ENCODE measurements at regions not wholly inside any gene's neighbourhood (a gene's known extent, or its start where the extent isn't known, plus 50 kb on each side); places are given as distances from the start of the nearest gene placed in this dataset.

DNA sequence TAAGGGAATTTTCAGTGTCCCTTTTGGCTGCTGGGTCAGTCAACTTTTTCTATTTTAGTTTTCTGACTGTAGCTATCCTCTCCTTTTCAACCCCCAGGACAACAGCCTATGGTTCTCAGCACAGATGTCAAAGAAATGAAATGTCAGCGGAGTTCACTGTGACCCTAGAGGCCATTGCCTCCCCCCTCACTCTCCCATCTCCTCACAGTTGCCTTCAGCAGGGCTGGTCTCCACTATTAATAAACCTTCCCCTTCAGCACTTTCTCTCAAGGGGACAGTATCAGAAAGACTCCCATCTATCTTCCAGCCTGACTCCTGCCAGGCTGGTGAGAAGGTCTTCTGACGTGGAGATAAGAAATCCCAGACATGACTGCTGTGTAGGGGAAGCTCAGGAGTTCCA, 137.1 kb upstream of the WSCD2 start:
- Mint-ChIP-seq H3K27ac (no peak overlapping the region), H3K4me1 (ENCODE audit: low read depth) (no peaks in the 10 kb centered on the region), H3K36me3 (ENCODE audit: low read depth) (no peaks in the 10 kb centered on the region), H3K27me3 (ENCODE audit: low read depth) (peaks cover 11% of the 10 kb centered on the region), H3K4me3 (no peak overlapping the region), H3K9me3 (no peaks in the 10 kb centered on the region)
- CTCF ChIA-PET = interaction anchor here (0.6 to 0.7 kb wide), 2 partner anchors 114 to 284 kb away, joined by 3 to 4 read pairs; no protein-coding TSS in a partner anchor
- intact Hi-C loops (cut with micrococcal nuclease) = loop anchor here (5.0 kb wide), 1 partner anchor 625 kb away; no protein-coding TSS in a partner anchor
- no peak for DNase-seq

DNA sequence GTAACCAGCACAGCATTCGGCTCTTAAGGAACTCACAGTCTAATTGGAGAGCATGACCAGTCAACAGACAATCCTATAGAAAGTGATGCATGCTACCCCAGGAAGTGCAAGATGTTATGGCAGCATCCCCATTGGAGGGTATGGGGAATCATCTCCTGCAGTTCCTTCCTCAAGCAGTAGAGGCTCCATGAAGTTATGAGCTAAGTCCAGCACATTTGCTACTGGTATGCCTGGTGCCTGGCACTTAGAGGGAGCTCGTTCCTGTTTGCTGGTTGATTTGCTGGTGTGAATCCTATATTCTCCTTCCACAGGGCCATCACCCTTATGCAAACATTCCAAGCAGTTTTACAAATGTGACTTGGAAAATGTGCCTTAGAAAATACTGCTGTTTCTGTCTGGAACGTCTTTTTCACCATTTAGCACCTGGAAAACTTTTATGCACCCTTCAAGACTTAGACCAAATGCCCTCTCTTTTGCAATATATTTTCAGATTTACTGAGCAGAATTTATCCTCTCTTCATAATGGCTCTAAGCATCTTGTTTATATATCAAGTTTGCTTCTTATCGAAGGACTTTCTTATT, 136.1 kb upstream of the WSCD2 start:
- intact Hi-C loops (cut with micrococcal nuclease) = loop anchor here (5.0 kb wide), 1 partner anchor 624 kb away; no protein-coding TSS in a partner anchor
- Mint-ChIP-seq H3K4me1 (ENCODE audit: low read depth) (no peaks in the 10 kb centered on the region), H3K27ac (no peak overlapping the region), H3K9me3 (no peaks in the 10 kb centered on the region), H3K27me3 (ENCODE audit: low read depth) (peaks cover 20% of the 10 kb centered on the region), H3K4me3 (no peak overlapping the region), H3K36me3 (ENCODE audit: low read depth) (no peaks in the 10 kb centered on the region)
- no peak for DNase-seq
- CTCF ChIA-PET = interaction anchor here (0.5 to 1.5 kb wide), 7 partner anchors 8 to 202 kb away, joined by 3 to 4 read pairs (median 3); no protein-coding TSS in a partner anchor

DNA sequence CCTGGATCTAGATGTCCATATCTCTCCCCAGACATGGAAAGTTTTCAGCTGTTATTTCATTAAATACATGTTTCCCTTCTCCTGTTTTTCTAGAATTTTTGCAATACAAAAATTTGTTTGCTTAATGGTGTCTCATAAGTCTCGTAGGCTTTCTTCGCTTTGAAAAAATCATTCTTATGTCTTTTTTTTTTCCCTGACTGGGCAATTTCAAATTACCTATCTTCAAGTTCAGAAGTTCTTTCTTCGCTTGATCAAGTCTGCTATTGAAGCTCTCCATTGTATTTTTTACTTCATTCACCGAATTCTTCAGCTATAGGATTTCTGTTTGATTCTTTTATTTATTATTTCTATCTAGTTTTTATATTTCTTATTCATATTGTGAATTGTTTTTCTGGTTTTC, 130.2 kb upstream of the WSCD2 start:
- CTCF ChIA-PET = no interaction called here
- Mint-ChIP-seq H3K36me3 (ENCODE audit: low read depth) (no peaks in the 10 kb centered on the region), H3K27ac (no peak overlapping the region), H3K4me3 (no peak overlapping the region), H3K4me1 (ENCODE audit: low read depth) (no peaks in the 10 kb centered on the region), H3K9me3 (no peaks in the 10 kb centered on the region), H3K27me3 (ENCODE audit: low read depth) (peaks cover 19% of the 10 kb centered on the region)
- intact Hi-C loops (cut with micrococcal nuclease) = no loop called here
- DNase-seq = no peak

DNA sequence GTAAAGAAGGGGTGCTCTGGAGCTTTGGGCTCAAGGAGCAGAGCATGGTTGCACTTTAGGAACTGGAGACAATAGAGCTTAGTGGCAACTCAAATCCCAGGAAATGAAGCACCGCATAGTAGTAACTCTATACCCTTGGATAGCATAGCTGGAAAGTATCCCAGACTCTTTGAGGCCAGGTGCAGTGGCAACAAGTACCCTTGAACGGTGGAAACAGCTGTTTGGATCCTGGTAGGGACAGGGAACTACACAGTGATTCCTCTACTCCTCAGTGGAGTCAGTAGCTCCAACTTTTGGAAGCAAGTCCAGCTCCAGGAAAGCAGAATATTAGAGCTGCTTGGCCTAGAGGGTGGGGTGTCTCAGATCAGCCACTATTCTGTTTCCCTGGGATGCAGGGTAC, 129.0 kb upstream of the WSCD2 start:
- no peak overlapping the region for H3K4me3 Mint-ChIP-seq
- peaks cover 20% of the 10 kb centered on the region for H3K27me3 Mint-ChIP-seq (ENCODE audit: low read depth)
- no peak overlapping the region for H3K27ac Mint-ChIP-seq
- H3K9me3 Mint-ChIP-seq = no peaks in the 10 kb centered on the region
- no peaks in the 10 kb centered on the region for H3K36me3 Mint-ChIP-seq (ENCODE audit: low read depth)
- H3K4me1 Mint-ChIP-seq (ENCODE audit: low read depth) = no peaks in the 10 kb centered on the region
- intact Hi-C loops (cut with micrococcal nuclease) = no loop called here
- CTCF ChIA-PET = no interaction called here
- no peak for DNase-seq

DNA sequence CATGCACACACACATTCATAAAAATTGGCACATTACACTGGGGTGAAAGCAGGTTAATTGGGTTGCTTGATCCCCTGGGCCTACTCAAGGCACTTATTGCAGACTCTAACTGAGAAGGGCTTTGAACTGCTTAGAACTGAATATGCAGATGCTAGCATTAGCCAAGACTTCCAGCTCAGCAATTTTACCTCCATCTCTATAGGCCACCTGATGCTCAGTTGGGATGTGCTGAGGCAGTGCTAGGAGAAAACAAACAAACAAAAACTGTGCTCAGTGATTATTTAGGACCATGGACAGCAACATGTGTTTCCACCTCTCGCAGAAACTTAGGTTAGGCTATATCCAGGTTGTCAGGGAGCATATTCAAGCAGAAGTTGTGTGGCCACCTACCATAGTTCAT, 124.8 kb upstream of the WSCD2 start:
- H3K27ac Mint-ChIP-seq = no peak overlapping the region
- intact Hi-C loops (cut with micrococcal nuclease) = no loop called here
- CTCF ChIA-PET = no interaction called here
- no peaks in the 10 kb centered on the region for H3K4me1 Mint-ChIP-seq (ENCODE audit: low read depth)
- no peak for DNase-seq
- H3K36me3 Mint-ChIP-seq (ENCODE audit: low read depth) = no peaks in the 10 kb centered on the region
- H3K9me3 Mint-ChIP-seq = no peaks in the 10 kb centered on the region
- H3K4me3 Mint-ChIP-seq = no peak overlapping the region
- H3K27me3 Mint-ChIP-seq (ENCODE audit: low read depth) = peaks cover 21% of the 10 kb centered on the region

DNA sequence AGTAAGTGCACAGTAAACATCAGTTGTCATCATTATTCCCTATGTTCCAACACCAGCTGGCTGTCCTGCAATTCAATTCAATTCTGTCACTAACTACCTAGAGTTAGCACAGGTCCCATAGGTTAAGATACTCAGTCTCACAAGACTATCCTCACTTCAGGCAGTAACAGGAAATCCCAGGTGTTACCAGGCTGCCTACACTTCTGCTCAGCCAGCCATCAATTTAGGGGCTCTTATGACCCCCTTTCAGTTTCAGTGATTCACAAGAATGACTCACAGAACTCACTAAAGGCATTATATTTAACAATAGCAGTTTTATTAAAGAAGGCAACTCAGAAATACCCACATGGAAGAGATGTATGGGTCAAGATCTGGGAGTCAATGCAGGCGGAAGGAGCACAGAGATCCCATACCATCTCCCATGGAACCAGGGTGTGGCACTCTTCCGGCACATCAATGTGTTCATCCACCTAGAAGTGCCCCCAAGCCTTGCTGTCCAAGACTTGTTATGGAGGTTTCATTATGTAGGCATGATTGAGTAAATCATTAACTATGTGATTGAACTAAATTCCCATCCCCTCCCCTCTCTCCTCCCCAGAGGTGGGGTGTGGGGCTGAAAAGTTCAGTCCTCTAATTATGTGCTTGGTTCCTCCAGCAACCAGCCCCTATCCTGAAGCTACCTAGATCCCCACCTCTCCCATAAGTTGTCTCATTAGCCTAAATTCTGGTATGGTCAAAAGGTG, 120.8 kb upstream of the WSCD2 start:
- no peak for DNase-seq
- CTCF ChIA-PET = no interaction called here
- H3K4me1 Mint-ChIP-seq (ENCODE audit: low read depth) = no peaks in the 10 kb centered on the region
- intact Hi-C loops (cut with micrococcal nuclease) = no loop called here
- peaks cover 16% of the 10 kb centered on the region for H3K27me3 Mint-ChIP-seq (ENCODE audit: low read depth)
- no peaks in the 10 kb centered on the region for H3K9me3 Mint-ChIP-seq
- H3K27ac Mint-ChIP-seq = no peak overlapping the region
- no peak overlapping the region for H3K4me3 Mint-ChIP-seq
- H3K36me3 Mint-ChIP-seq (ENCODE audit: low read depth) = no peaks in the 10 kb centered on the region

DNA sequence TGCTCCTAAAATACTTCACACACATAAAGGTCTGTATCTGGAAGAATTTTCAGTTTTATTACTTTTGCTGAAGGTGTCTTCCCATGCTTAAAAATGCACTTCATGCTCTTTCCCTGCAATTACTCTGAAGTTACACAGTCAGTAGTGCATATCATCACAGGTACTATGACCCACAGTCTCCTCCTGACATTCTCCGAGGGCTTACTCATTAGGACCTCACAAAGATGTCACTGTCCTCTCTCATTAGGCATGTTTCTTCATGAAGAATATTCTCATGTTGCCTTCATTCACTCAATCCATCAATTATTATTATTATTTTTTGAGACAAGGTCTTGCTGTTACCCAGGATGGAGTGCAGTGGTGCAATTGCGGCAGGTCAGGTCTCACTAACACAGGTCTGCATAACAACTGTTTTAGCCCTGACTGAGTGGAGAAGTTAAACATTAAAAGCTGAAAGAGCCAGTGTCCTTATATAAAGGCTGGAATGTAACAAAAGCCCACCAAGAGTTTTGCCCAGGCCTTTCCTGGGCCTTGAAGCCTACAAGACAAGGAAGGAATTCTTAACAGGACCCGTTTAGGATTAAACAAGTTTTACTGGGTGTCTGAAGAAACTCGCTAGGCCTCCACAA, 119.5 kb upstream of the WSCD2 start:
- no peak overlapping the region for H3K27ac Mint-ChIP-seq
- intact Hi-C loops (cut with micrococcal nuclease) = no loop called here
- H3K27me3 Mint-ChIP-seq (ENCODE audit: low read depth) = peaks cover 17% of the 10 kb centered on the region
- no peak for DNase-seq
- CTCF ChIA-PET = no interaction called here
- no peaks in the 10 kb centered on the region for H3K9me3 Mint-ChIP-seq
- H3K36me3 Mint-ChIP-seq (ENCODE audit: low read depth) = no peaks in the 10 kb centered on the region
- no peaks in the 10 kb centered on the region for H3K4me1 Mint-ChIP-seq (ENCODE audit: low read depth)
- H3K4me3 Mint-ChIP-seq = no peak overlapping the region

DNA sequence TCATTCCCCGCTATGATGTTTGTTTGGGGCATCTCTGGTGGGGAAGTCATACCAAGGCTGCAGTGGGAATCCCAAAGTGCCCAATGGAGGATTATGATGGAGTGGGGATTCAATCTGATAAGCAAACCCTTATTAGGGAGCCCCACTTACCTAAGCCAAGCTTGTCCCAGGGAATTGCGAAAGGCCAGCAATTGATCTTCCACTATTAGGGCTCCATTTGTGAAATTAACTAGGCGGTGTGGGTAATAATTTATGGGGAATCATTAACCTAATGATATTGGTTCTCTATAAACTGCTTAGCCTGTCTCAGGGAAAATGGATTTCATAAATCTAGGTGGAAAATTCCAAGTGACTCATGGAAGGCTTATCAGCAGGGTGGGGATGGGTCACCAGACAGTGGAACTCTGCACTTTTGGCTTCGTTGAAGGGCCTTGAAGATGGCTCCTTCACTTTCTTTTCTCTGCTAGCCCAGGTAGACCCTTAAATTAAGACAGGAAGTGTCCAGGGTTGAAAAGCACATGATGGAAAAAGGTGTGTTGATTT, 113.0 kb upstream of the WSCD2 start:
- H3K4me1 Mint-ChIP-seq (ENCODE audit: low read depth) = no peaks in the 10 kb centered on the region
- H3K27ac Mint-ChIP-seq = no peak overlapping the region
- H3K4me3 Mint-ChIP-seq = no peak overlapping the region
- intact Hi-C loops (cut with micrococcal nuclease) = no loop called here
- H3K36me3 Mint-ChIP-seq (ENCODE audit: low read depth) = no peaks in the 10 kb centered on the region
- no peaks in the 10 kb centered on the region for H3K9me3 Mint-ChIP-seq
- H3K27me3 Mint-ChIP-seq (ENCODE audit: low read depth) = peaks cover 13% of the 10 kb centered on the region
- CTCF ChIA-PET = no interaction called here
- no peak for DNase-seq

DNA sequence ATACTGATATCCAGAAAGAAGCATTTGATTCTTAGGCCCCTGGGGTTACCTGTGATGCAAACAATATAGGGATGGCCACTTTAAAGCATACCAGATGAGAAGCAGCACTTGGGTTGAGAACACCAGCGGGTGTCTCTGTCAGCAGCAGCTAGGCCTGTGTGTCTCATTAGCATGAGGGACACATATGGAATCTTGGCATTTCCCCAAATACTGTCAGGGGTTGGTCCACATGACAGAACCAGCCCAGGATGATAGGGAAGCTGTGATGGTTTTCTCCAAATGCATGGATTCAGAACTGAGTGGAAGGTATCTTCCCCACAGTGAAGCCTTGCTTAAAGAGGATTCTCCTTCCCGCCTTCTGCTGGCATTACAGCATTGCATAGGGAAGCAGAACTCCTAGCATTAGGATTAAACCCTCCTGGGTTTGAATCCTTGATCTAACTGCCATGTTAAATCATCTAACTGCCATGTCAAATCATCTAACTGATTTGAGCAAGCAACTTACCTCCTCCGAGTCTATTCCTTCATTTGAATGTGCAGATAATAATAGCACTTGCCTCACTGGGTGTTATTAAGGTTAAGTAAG, 111.5 kb upstream of the WSCD2 start:
- Mint-ChIP-seq H3K9me3 (no peaks in the 10 kb centered on the region), H3K36me3 (ENCODE audit: low read depth) (no peaks in the 10 kb centered on the region), H3K4me1 (ENCODE audit: low read depth) (no peaks in the 10 kb centered on the region), H3K27ac (no peak overlapping the region), H3K4me3 (no peak overlapping the region), H3K27me3 (ENCODE audit: low read depth) (peaks cover 13% of the 10 kb centered on the region)
- CTCF ChIA-PET = no interaction called here
- intact Hi-C loops (cut with micrococcal nuclease) = no loop called here
- no peak for DNase-seq

DNA sequence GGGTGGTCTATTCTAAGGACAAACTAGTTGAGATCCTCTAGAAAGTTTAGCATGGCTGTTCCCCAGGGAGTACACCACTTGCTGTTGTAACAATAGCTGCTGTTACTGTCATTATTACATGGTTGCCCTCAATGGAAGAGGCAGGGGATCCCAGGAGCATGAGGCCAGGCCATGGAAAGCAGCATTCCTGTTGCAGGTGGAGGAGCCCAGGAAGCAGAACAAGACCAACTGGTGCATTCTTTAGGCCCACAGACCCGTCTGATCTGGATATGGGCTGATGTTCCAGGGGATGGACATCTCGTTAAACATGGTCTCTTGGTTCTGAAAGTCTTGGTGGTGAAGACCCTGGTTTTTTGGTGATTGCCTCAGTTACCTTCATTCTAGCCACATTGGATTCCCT, 109.2 kb upstream of the WSCD2 start:
- H3K4me1 Mint-ChIP-seq (ENCODE audit: low read depth) = no peaks in the 10 kb centered on the region
- CTCF ChIA-PET = no interaction called here
- H3K9me3 Mint-ChIP-seq = no peaks in the 10 kb centered on the region
- intact Hi-C loops (cut with micrococcal nuclease) = no loop called here
- H3K36me3 Mint-ChIP-seq (ENCODE audit: low read depth) = no peaks in the 10 kb centered on the region
- no peak for DNase-seq
- no peak overlapping the region for H3K27ac Mint-ChIP-seq
- no peak overlapping the region for H3K4me3 Mint-ChIP-seq
- peaks cover 10% of the 10 kb centered on the region for H3K27me3 Mint-ChIP-seq (ENCODE audit: low read depth)

DNA sequence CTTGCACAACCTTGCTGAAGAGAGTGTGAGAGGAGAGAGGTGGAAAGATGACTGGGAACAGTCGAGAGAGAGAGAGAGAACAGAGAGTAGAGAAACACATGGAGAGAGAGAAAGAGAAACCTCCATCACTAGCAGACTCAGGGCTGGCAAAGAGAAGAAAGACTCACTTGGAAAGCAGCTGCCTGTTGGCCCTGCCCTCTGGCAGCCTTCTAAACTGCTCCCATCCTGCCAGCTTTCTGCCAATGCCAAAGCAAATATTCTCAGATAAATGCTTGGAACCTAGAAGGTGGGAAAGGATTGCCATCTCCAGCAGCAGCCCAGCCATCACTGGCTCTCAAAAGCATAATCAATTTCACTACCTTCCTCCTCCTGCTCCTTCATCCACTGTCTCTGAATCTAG, 107.9 kb upstream of the WSCD2 start:
- peaks cover 7% of the 10 kb centered on the region for H3K27me3 Mint-ChIP-seq (ENCODE audit: low read depth)
- no peaks in the 10 kb centered on the region for H3K36me3 Mint-ChIP-seq (ENCODE audit: low read depth)
- H3K4me1 Mint-ChIP-seq (ENCODE audit: low read depth) = no peaks in the 10 kb centered on the region
- no peak for DNase-seq
- H3K27ac Mint-ChIP-seq = no peak overlapping the region
- CTCF ChIA-PET = no interaction called here
- intact Hi-C loops (cut with micrococcal nuclease) = no loop called here
- H3K9me3 Mint-ChIP-seq = no peaks in the 10 kb centered on the region
- H3K4me3 Mint-ChIP-seq = no peak overlapping the region

DNA sequence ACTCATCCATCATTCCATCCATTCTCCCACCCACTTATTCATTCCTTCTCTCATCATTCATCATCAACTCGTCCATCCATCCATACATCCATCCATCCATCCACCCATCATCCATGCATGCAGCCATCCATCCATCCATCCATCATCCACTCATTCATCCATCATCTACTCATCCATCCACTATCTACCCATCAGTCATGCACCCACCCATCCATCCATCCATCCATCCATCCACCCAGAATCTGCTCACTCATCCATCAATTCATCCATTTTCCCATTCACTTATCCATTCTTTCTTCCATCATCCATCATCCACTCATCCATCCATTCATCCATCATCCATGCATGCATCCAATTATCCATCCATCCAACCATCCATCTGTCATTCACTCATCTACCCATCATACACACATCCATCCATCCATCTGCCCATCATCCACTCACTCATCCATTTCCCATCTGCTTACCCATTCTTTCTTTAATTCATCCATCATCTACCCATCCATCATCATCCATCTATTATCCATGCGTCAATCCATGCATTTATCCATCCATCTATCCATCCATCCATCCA, 107.1 kb upstream of the WSCD2 start:
- H3K36me3 Mint-ChIP-seq (ENCODE audit: low read depth) = no peaks in the 10 kb centered on the region
- CTCF ChIA-PET = no interaction called here

More for the DNA sequence above, 107.1 kb upstream of the WSCD2 start:
- H3K27me3 Mint-ChIP-seq (ENCODE audit: low read depth) = peaks cover 7% of the 10 kb centered on the region
- H3K9me3 Mint-ChIP-seq = no peaks in the 10 kb centered on the region
- intact Hi-C loops (cut with micrococcal nuclease) = no loop called here
- no peak for DNase-seq
- no peaks in the 10 kb centered on the region for H3K4me1 Mint-ChIP-seq (ENCODE audit: low read depth)
- no peak overlapping the region for H3K4me3 Mint-ChIP-seq
- no peak overlapping the region for H3K27ac Mint-ChIP-seq
